Right kidney (tissue), 1 donor: ENCODE measurements at regions not wholly inside any gene's neighbourhood (a gene's known extent, or its start where the extent isn't known, plus 50 kb on each side); places are given as distances from the start of the nearest gene placed in this dataset.
A peak's percentile ranks its signal among the peaks of the same experiment; 100 is the strongest.
"Not testable (repeated sequence)": the region's sequence is repeated elsewhere in the genome, so short reads cannot be mapped to it uniquely, and the experiment has no call there.

Experiments used
- DNase-seq: peaks from one replicate; pipeline ENCODE4 v3.0.0-alpha.2; 2016

DNA sequence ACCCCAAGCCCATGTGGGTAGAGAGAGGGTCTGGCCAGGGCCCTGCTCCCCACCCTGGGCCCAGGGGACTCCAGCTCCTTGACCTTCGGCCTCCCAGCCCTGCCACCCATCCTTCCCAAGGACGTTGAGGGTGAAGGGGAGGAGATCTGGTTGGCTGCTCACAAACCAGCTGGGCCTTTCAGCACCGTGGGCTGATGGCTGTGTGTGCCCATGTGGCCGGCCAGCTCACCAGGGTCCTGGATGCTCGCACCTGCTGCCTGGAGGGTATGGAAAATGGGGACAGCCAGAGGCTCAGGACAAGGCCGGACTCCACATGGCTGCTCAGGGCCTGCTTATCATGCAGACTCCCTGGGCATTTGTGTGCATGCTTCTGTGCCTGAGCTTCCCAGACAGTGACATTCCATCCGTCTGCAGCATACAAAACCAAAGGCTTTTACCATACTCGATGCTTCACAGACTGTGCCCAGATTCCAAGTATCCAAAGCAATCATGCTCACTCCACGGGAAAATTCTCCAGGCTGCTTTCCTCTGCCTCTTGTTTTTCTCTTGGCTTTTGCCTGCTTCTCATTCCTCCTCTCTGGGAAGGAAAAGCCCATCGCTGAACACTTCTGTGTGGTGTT, 112.5 kb upstream of the ZNF469 start:
- not testable (repeated sequence) for DNase-seq

- DNase-seq = not testable (repeated sequence)
These were observed 111.5 kb upstream of the ZNF469 start for GRCh38 chr16:88271296-88271695.

DNA sequence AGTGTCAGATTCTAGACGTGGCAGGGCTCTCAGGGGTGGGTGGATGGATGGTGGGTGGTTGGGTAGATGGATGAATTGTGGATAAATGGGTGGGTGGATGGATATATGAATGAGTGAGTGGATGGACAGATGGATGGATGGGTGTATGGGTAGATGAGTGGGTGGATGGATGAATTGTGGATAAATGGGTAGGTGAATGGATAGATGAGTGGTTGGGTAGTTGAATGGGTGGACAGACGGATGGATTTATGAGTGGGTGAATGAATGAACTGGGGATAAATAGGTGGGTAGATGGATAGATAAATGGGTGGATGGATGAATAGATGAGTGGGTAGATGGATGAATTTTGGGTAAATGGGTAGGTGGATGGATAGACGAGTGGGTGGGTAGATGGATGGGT, 111.0 kb upstream of the ZNF469 start:
- DNase-seq = not testable (repeated sequence)

- DNase-seq = not testable (repeated sequence)
These were observed 110.3 kb upstream of the ZNF469 start for GRCh38 chr16:88272437-88272836.

GRCh38 chr16:88274126-88274750, 108.5 kb upstream of the ZNF469 start:
- not testable (repeated sequence) for DNase-seq

GRCh38 chr16:88274847-88275246, 107.9 kb upstream of the ZNF469 start:
- peak; percentile 25 for DNase-seq

- not testable (repeated sequence) for DNase-seq
These were observed 107.2 kb upstream of the ZNF469 start for GRCh38 chr16:88275336-88276122.

DNA sequence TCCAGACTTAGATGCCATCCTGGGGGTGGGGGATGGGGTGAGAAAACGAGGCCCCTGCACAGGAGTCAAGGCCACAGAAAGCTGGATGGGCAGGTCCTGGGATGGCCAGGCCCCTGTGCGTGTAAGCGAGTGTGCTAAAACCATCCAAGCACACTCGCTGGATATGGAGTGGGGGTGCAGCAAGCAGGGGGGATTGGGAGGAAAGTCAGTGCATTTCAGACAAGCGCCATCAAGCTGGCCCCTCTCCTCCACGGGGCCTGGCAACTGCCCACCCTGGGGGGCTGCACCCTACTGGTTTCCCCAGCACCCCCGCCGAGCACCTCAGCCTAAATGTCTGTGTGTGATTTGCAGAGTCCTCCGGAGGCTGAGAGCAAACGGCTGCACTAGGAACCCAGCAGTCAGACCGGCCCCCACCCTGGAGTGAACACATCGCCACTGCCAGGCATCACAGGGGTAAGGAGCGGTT, 106.6 kb upstream of the ZNF469 start:
- DNase-seq = not testable (repeated sequence)

- no peak for DNase-seq
These were observed 106.2 kb upstream of the ZNF469 start for GRCh38 chr16:88276591-88276990.

DNA sequence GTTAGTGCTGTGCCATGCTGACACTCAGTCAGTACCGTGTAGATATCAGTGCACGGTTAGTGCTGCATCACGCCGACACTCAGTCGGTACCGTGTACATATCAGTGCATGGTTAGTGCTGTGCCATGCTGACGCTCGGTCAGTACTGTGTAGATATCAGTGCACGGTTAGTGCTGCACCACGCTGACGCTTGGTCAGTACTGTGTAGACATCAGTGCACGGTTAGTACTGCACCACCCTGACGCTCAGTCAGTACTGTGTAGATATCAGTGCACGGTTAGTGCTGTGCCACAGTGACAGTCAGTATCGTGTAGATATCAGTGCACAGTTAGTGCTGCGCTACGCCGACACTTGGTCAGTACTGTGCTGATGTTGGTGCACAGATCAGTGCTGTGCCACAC, 102.8 kb upstream of the ZNF469 start:
- no peak for DNase-seq

- DNase-seq = no peak
These were observed 100.7 kb upstream of the ZNF469 start for GRCh38 chr16:88281858-88282563.

GRCh38 chr16:88282564-88283395, 100.0 kb upstream of the ZNF469 start:
- no peak for DNase-seq

DNA sequence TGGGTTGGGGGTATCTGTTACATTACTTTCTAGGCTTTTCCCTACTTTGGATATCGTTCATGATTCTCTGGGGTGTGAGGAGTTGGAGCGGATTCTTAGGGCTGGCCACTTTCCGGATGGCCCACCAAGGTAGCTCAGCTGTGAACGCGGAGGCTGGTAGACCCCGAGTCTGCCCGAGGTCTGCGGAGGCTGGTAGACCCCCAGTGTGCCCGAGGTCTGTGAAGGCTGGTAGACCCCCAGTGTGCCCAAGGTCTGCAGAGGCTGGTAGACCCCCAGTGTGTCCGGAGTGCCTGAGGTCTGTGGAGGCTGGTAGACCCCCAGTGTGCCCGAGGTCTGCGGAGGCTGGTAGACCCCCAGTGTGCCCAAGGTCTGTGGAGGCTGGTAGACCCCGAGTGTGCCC, 99.2 kb upstream of the ZNF469 start:
- no peak for DNase-seq

GRCh38 chr16:88284101-88284500, 98.7 kb upstream of the ZNF469 start:
- DNase-seq = no peak

DNA sequence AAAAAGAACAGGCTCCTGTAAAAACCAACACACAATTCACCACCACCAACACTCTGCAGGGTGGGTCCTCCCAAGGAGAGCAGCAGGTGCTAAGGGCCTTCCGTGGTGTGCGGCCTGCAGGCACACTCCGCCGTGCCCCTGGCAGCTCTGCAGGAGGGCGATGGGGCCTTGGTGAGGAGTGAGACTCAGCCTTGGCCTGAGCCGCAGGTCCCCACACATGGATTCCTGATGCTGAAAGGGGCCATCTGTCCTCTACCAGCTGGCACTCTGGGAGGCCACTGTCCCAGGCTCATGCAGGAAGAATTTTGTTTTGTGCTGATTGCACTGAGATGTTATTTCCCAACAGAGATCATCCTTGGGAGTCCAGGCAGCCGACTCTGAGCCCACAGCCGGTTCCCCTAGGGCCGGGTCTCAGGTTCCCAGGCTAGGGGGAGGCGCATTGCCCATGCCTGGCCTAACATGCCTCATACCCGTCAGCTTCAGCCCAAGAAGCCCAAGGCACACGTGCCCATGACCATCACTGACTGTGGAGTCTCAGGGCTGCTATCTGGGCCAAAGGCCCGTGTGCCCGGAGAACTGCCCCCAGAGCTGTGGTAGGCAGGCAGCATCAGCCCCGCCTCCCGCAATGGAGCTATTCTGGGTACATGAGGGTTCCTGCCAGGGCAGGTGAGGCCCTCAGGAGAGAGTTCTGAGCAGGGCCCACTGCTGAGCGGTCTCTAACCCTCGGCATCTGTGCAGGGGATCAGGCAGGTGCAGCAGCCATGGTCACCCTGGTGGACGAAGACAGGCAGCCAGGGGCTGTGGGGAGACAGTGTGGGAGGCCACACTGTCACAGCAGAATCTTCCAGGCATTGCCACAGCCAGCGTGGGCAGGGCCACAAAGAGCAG, 97.9 kb upstream of the ZNF469 start:
- DNase-seq = no peak

GRCh38 chr16:88285514-88285822, 97.3 kb upstream of the ZNF469 start:
- no peak for DNase-seq

GRCh38 chr16:88286301-88286923, 96.3 kb upstream of the ZNF469 start:
- no peak for DNase-seq

- no peak for DNase-seq
These were observed 95.5 kb upstream of the ZNF469 start for GRCh38 chr16:88287219-88287618.

- no peak for DNase-seq
These were observed 94.5 kb upstream of the ZNF469 start for GRCh38 chr16:88288303-88288702.

DNA sequence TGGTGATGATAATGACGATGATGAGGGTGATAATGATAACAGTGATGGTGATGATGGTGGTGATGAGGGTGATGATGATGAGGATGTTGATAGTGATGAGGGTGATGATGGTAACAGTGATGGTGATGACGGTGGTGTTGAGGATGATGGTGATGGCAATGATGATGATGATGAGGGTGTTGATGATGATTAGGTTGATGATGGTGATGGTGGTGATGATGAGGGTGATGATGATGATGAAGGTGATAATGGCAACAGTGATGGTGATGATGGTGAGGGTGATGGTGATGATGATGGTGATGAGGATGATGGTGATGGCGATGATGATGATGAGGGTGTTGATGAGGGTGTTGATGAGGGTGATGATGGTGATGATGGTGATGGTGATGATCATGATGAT, 93.8 kb upstream of the ZNF469 start:
- DNase-seq = no peak

GRCh38 chr16:88289561-88289960, 93.2 kb upstream of the ZNF469 start:
- DNase-seq = no peak
